GM21515 (cell line): ENCODE measurements at regions not wholly inside any gene's neighbourhood (a gene's known extent, or its start where the extent isn't known, plus 50 kb on each side); places are given as distances from the start of the nearest gene placed in this dataset.

Source experiments
- ATAC-seq: cut with Tn5 transposase; IDR thresholded peaks from one replicate; pipeline ENCODE4 v1.9.1; 2021; ENCODE audit not compliant: unreplicated experiment

DNA sequence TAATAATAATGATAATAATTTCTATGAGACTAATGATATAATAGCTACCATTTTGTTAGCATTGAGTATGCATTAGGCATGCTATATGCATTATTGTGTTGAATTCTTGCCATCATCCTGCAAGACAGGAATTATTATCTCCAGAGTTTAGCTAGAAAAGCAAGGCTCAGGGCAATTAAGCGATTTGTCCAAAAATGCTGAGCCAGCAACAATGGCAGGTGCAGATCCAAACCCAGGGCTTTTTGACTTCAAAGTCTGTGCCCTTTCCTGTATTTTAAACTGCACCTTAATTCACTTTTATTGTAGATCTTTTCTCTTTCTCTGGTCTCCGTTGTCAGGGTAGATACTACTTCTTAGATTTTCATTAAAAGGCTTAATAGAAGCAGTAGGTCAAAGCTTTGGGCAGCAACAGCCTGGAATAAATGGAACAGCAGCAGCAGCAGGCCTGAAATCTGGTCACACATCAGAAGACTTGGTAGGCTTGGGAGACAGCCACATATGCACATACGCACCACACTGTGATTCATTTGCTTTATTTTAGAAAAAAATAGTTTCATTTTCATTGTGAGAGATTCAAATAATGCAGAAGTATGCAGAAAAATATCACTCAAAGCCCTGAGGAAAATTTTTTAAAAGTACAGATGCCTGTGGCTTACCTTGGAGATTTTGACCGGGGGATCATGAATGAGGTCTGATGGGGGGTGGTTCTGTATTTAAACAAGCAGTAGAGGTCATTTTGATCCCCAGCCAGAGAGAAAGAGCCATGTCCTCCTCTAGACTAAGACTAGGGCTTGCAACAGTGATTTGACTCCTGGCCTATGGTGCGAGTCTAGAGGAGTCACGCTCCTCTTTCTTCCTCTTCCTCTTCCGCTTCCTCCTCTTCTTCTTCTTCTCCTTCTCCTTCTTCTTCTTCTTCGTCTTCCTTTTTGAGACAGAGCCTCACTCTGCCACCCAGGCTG is 455.7 kb downstream of the TSN start:
- ATAC-seq: no peak

DNA sequence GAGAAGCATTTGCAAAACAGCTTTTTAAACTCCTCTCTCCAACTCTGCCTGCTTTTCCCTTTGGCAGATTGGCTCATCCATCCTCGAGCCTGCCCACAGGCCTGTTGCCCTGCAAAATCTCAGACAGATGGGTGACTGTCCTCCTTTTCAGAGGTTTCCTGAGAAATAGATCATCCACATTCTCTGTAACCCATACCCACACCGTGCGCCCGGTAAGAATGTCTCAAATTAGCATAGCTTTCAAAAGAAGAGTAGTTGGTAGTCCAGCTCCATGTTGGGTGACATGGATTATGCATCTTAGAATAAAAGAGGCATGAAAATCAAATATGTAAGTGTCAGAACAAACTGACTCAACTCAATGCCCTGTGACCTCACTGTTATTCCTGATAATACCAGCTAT is 457.9 kb downstream of the TSN start:
- no peak for ATAC-seq

DNA sequence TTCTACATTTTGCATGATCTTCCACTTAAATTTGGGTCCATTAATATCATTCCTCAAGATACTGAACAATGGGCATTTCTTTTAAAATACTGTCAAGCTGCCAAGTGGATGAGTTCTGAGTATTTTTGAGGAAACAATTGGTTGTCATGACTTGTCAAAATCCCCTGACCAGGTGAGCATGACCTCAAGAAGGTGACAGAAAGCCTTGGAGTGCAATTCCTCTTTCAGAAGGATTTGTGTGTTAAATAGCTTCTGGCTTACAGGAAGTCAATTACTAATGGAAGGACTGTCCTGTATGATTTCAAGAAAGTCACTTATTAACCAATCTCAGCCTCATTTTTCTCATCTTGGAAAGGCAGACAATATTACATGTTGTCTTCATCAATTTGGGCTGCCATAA is 460.6 kb downstream of the TSN start:
- ATAC-seq: no peak

DNA sequence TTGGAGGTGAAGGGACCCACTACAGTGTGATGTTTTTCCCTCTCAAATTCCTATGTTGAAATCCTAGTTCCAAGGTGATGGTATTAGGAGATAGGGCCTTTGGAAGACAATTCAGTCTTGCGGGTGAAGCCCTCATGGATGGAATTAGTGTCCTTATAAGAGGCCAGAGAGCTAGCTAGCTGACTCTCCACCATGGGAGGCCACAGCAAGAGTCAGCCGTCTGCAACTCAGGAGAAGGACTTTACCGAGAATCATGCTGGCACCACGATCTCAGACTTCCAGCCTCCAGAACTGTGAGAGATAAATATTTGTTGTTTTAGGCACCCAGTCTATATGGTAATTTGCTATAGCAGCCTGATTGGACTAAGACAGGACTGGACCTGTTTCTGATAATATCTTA is 461.4 kb downstream of the TSN start:
- no peak for ATAC-seq

DNA sequence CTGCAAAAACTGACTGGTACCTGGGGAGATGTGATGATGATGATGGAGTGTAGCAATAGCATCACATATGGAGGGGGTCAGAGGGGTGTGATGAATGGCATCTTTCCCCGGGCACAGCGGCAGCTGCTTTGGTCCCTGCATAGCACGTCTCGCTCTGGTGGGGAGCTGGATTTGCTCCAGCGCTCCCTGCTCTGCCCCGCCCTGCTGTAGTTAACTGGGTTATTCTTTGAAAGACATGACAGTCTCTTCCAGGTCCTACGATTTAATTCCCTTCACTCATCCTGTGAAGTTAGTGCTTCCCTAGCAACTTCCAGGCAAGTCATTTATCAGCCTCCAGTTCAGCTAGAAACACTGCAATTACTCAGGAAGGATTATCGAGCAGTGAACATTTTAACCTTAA is 463.1 kb downstream of the TSN start:
- no peak for ATAC-seq

DNA sequence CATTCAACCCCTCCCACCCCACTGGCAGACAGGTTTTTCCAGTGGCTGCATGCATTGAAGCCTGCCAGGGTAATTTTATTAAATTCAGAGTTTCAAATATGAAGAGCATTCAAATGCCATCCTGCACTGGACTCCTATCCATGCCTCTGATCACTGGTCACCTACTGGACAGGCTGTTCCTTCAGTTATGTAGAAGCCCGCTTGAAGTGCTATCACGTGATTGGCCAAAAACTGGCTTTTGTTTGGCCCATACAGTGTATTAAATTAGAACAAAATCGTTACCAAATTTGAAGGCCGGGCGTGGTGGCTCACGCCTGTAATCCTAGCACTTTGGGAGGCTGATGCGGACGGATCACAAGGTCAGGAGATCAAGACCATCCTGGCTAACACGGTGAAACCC is 464.1 kb downstream of the TSN start:
- no peak for ATAC-seq

DNA sequence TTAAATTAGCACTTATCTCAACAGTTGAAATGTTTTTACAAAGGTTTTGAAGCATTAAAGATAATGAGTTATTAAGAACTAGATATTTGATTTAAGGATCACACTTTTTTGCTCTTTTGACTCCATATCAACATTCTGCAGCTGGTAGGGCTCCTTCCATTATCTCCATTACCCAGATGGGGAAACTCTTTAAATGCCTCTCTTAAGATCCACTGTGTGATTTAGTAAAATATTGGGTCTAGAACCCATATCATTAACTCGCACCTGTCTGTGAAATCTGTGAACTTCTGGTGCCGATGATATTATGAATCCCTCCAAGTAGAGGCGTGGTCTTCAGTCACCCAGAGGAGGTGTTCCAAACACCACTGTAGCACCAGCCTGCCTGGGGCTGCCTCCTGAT is 466.2 kb downstream of the TSN start:
- no peak for ATAC-seq

DNA sequence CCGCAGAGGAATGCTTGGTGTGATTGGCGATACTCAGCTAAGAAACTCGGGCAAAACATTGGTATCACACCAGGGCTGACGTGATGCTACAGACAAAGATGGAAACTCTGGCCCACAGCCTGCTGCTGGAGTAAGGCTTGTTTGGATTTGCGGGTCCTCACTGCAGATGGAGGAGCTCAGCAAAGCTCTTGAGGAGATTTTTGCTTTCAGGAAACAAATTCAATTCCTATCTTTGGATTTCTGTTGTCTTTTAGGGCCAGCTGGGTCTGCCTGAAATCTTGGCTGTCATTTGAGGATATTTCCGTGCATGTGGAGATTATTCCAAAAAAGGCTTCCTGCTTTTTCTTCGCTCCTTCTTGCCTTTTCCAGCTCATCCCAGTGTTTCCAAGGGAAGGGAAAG is 475.8 kb downstream of the TSN start:
- no peak for ATAC-seq

DNA sequence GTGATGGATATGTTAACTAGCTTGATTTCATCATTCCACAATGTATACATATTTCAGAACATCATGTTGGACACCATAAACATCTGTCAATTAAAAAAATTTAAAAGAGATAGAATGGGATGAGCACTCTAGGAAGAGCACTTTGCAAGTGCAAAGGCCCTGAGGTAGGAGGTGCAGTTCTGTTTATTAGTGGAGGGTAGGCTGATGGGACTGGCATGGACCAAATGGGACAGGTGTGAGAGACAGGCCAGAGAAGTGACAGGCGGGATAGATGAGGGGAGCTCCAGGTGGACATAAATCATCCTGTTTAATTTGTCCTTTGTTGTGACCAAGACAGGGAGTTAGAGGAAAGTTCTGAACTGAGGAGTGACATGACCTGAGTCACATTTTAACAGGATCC is 477.9 kb downstream of the TSN start:
- ATAC-seq: no peak

DNA sequence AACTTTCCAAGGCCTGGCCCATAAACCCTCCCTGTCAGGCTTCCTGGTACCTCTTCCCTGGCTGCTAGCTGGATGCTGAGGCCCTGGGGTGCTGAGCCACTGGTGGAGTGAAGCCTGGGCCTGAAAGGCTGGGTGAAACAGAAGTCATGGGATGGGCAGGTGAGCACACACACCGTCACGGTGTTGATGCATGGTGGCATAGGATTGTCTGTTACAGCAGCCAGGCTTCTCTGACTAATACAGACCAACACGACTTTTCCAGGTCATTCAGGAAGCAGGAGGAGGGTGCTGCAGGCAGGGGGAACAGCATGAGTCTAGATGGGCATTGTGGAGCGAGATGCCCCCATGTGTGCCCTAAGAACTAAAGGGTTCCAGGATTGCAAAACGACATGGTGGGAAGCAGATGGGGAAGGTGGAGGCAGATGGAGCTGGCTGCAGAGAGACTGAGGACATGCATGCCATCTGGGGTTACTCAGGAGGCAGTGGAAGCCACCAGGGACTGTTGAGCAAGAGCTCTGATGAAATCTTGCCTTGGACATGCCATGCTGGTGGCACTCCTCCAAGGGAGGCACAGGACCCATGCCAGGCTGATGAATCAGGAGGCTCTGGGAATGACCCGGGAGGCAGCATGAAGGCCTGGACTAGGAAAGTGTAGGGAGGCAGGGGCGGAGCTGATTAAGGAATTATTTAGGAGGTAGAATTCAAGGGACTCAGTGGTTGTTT is 480.9 kb downstream of the TSN start:
- ATAC-seq: no peak

DNA sequence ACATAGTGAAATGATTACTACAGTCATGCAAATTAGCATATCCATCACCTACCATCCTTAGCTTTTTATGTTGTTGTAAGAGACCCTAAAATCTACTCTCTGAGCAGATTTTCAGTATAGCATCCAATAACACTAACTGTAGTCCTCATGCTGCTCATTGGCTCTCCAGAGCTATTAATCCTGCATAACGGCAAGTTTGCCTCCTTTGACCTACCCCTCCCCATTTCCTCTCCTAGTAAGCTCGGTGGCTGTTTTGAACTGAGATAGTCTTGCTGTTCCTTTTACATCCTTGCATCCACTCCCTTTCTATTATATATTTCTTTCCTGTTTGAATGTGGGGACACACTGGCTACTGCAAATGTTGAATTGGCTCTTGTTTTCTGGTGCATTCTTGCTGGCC is 481.5 kb downstream of the TSN start:
- no peak for ATAC-seq

DNA sequence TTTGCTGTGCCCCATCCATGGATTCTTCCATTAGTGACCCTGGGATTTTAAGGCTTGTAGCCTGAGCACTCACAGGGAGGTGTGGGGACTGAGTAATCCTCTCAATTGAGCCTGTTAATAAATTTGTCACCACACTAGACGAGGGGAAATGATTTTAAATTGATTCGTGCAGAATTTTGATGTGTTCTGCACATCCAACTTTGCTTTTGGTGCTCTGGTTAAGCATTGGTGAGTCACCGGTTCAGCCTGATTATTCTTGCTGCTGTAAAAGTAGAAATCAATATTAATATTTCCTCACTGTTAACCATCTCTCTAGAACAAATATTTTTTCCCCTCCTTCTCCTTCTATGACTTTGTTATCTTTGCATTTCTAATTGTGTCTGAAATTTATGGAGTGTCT is 482.0 kb downstream of the TSN start:
- no peak for ATAC-seq

DNA sequence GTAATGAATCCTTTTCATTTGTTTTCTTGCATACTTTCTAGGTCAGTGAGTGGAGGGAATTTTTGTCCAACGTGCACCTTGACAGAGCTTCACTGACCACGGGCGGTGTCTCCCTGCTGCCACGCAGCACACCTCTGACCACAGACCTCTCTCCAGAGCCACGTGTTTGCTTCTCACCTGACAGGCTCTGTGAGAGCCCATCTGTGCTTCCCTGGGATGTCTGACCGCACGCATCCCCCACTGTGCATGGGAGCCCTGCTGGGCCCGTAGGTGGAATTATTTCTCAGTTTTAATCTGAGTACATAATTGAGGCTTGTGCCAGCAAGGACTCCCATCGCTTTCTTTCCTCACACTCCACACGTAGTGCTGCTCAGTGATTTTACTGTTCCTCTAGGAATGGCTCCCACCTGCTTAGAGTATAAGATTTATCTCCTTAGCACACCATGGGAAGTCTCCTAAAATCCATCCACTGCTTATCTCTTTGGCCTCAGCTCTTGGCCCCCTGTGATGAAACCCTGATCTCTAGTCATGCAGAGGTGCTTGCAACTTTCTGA is 482.6 kb downstream of the TSN start:
- ATAC-seq: no peak

DNA sequence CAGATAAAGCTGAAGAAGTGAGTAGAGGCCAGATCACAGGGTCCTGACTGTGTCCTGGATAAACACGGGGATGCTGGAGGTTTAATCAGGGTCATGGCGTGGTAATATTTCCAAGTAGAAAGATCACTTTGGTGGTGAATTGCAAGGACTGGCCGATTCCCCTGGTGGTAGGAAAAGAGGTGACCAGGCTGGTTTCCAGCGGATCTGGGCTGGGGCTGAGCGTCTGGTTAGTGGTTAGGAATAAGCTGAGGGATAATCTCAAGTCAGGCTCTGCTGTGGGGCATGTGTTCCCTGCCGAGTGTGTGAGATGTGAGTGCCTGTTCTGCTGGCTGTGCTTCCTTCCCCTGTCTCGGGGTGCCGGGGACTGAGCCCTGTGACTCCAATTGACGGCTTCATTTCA is 484.0 kb downstream of the TSN start:
- ATAC-seq: no peak

DNA sequence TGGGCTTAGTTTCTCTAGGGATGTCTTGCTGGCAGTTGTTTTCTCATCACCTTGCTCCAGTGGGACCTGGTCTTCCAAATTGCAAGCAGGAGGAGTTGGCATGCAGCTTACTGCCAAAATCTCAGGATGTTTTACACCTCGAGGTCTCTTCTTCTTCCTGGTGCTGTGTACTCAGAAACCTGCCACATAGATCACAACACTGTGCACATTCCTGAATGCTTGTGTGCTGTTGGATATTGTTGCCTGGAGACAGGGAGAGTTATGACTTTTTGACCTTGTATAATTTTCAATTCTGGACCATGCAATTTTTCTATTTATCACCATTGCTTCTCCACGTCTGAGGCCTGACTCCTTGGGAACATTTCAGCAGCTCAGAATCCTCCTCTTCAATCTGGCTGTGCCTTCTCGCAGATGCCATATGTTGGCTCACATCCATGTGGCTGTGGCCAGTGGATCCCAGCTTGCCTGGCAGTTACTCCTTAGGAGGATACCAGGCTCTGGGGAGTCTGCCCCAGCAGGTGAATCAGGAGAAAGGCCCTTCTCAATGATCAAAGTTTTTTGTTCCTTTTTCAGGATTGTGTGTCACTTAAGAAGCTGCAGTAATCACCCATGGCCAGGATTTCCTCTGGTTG is 489.3 kb downstream of the TSN start:
- no peak for ATAC-seq

DNA sequence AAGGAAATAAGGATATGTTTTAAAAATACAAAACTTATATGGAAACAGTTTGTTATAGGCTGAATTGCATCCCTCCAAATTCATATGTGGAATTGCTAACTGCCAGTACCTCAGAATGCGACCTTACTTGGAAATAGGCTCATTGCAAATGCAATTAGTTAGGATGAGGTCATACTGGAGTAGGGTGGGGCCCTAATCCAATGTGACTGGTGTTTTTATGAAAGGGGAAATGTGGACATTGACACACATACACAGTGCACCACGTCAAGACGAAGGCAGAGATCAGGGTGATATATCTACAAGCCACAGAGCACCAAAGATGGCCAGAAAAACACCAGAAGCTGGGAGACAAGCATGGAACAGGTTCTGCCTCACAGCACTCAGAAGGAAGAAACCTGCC is 494.2 kb downstream of the TSN start:
- no peak for ATAC-seq

DNA sequence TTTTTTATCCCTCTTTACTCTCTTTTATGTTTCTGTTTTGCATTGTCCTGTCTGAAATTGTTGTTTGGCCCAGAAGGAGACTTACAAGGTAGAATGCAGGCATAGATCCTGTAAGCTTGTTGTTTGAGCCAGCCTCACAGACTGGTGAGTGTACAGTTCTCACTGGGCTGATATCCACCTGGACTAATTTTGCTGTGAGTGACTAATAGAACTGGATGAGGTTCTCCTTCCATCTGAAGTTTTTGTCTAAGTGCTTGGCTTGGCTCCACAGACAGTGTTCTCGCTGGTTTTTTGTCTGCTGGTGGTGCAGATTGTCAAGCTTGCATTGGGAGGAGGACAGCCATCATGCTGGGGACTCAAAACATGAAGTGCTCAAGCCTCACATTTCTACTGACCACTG is 495.7 kb downstream of the TSN start:
- no peak for ATAC-seq

DNA sequence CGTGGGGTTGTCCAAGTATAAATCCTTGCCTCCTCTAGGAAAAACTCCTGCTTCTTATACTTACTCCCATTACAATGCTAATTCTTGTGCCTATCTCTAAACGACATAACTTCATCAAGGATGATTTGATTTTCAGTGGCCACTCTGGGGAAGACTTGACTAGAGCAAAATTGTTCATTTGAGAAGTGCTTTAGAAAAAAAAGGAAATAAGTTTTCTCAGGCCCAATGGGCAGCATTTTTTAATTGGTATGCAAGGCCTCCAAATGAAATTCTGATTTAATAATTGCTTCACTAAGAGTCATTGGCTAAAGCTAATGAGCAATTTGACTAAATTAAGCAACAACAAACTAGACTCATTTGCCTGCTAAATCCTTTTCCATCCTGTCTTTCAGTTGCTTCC is 496.1 kb downstream of the TSN start:
- ATAC-seq: no peak

DNA sequence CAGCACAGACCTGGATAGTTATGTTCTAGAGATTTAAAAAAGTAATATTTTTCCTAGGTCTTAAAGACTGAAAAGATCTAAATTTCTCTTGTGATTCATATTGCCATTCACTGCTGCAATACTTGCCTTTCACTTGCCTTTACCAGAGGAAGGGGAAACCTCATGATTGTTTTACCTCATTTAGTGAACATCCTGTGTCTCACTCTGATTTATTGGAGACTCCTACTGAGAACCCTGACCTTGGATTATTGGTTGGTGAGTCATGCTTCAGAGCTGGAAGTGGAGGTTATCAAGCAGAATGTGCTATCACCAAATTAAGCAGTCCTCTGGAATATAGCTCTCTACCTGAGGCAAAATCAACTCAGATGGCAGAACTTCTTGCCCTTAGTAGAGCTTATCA is 500.5 kb downstream of the TSN start:
- no peak for ATAC-seq

DNA sequence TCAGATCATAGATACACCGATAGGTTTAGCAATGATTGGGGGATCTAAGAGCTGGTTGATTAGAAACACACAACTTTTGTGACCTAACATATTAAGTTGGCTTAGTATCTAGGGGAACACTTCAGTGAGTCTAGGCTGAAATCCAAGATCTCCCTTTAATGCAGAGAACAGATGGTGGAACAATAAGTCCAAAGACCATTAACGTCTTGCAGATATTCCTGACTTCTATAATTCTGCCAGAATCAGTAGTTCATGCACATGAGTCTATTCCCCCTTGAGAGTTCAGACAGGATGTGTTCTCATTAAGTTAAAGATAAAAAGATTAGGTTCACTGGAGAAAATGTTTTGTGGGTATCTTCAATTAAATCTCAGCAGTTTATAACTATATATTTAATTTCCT is 506.5 kb downstream of the TSN start:
- ATAC-seq: no peak

DNA sequence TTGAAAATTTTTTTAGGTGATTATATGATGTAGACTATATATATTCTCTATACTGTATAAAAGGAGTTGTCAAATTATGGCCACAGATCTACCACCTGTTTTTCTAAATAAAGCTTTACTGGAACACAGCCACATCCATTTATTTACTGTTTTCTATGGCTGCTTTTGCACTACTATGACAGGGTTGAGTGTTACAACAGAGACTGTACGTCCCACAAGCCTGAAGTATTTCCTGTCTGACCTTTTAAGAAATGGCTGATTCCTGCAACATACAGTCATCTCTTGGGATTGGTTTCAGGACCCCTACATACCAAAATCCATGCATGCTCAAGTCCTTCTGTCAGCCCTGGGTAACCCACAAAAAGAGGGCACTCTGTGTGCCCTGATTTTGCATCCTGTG is 508.3 kb downstream of the TSN start:
- no peak for ATAC-seq

DNA sequence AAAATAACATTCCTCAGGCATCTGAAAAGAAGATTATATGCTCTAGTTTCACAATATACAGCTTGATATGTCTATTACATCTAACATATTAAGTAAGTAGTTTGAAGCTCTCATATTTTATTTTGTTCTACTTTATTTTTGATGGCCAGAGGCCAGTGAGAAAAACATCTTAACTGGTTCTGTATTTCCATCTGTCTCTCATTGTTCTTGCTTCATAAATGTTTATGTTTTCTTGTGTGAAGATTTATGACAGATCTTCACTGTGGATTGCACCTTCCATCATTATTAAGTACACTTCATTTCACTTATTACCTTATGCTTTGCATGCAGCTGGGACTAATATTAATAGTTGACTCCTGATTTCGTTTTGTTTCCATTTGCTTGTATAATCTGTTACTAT is 511.2 kb downstream of the TSN start:
- ATAC-seq: no peak
